Panc1 (cell line): ENCODE measurements at regions not wholly inside any gene's neighbourhood (a gene's known extent, or its start where the extent isn't known, plus 50 kb on each side); places are given as distances from the start of the nearest gene placed in this dataset.

Source experiments
- ATAC-seq: fragments of 200-7000 bp; cut with Tn5 transposase; 2 replicates; pipeline ENCODE4 v1.9.1; 2020; ENCODE audit warnings: mild to moderate bottlenecking, moderate library complexity
- BruUV-seq: library from RNA; stranded (reverse); fragments of 400-500 nt; replicated peaks from 2 replicates; lab custom pipeline; 2021; lab: Mats Ljungman, UMichigan
- CTCF ChIA-PET: fragments of 300-600 bp; sonication (Branson Sonifier 250); formaldehyde crosslinking; loops from one replicate; lab custom pipeline; 2022; ENCODE audit warnings: antibody characterized with exemption; lab: Charles Lee
- POLR2A ChIA-PET: fragments of 300-600 bp; sonication (Branson Sonifier 250); formaldehyde crosslinking; loops from one replicate; lab custom pipeline; 2022; ENCODE audit warnings: antibody characterized with exemption; lab: Charles Lee
- DNase-seq: peaks from one replicate; pipeline ENCODE4 v3.0.0-alpha.2; 2010; ENCODE audit warnings: low read depth, low spot score
- H3K27ac ChIP-seq: 2 replicates; pipeline ENCODE4 v1.5.1; 2011; ENCODE audit warnings: mild to moderate bottlenecking, low read length, inconsistent platforms
- H3K27me3 ChIP-seq: fragments of 200-500 bp; sonication (Bioruptor generic); 2 replicates; pipeline ENCODE4 v1.6.0; 2014; ENCODE audit warnings: low read length, inconsistent platforms; ENCODE audit not compliant: control insufficient read depth, insufficient read depth
- H3K36me3 ChIP-seq: fragments of 200-500 bp; sonication (Bioruptor generic); 2 replicates; pipeline ENCODE4 v1.5.1; 2014; ENCODE audit warnings: inconsistent platforms, mild to moderate bottlenecking, low read length, moderate library complexity; ENCODE audit not compliant: control insufficient read depth, insufficient read depth
- H3K4me1 ChIP-seq: 2 replicates; pipeline ENCODE4 v1.5.1; 2011; ENCODE audit warnings: inconsistent platforms, mild to moderate bottlenecking, low read length, moderate library complexity; ENCODE audit not compliant: control insufficient read depth, insufficient read depth
- H3K4me3 ChIP-seq, 2 experiments: 2 replicates each; pipeline ENCODE4 v1.5.1; 2011 to 2012; ENCODE audit warnings: low read depth in 2 of 2, low read length in 2 of 2, mild to moderate bottlenecking in 2 of 2, inconsistent platforms in 1 of 2, moderate library complexity in 1 of 2
- H3K9me3 ChIP-seq: fragments of 200-500 bp; sonication (Bioruptor generic); 2 replicates; pipeline ENCODE4 v1.5.1; 2014; ENCODE audit warnings: low read depth, mild to moderate bottlenecking, inconsistent platforms, low read length, moderate library complexity; ENCODE audit not compliant: control insufficient read depth, insufficient read depth
- CTCF ChIP-seq: fragments of 450-650 bp; IDR thresholded peaks from 2 replicates; pipeline ENCODE4 v1.5.1; 2017; ENCODE audit warnings: mild to moderate bottlenecking
- POLR2AphosphoS5 ChIP-seq: IDR thresholded peaks from 2 replicates; pipeline ENCODE4 v1.6.1; 2012; ENCODE audit warnings: mild to moderate bottlenecking, low read depth, low read length, moderate library complexity
- REST ChIP-seq, 2 experiments: IDR thresholded peaks; 2 replicates each; pipeline ENCODE4 v1.6.1; 2011 to 2012; ENCODE audit warnings: low read depth in 2 of 2, control low read depth in 1 of 2, low read length in 1 of 2, mild to moderate bottlenecking in 1 of 2, moderate library complexity in 1 of 2; ENCODE audit not compliant: insufficient read depth in 1 of 2
- SIN3A ChIP-seq: IDR thresholded peaks from 2 replicates; pipeline ENCODE4 v1.6.1; 2012; ENCODE audit warnings: low read depth, mild to moderate bottlenecking, low read length, moderate library complexity, borderline replicate concordance; ENCODE audit not compliant: insufficient read depth
- TCF7L2 ChIP-seq: IDR thresholded peaks from 2 replicates; pipeline ENCODE4 v1.6.1; 2011; ENCODE audit warnings: mild to moderate bottlenecking, low read depth, low read length, inconsistent platforms
- in situ Hi-C: cut with HindIII; loops from 2 replicates; pipeline ENCODE4 v1.10.0; 2016; ENCODE audit warnings: low sequenced_read_pairs, low pct_unique_long_range_greater_than_20kb
- intact Hi-C: fragments of 100-400 bp; cut with micrococcal nuclease; formaldehyde crosslinking; loops from one replicate; pipeline ENCODE4 v1.10.0; 2022; ENCODE audit not compliant: unreplicated experiment

- Histone ChIP-seq H3K27me3 (no peaks in the 10 kb centered on the region), H3K4me3 (no peak overlapping the region), H3K36me3 (no peaks in the 10 kb centered on the region), H3K9me3 (no peaks in the 10 kb centered on the region), H3K27ac (no peak overlapping the region), H3K4me1 (no peaks in the 10 kb centered on the region)
- DNase-seq (no peak), ATAC-seq (no peak)
- CTCF ChIA-PET: no interaction called here
- BruUV-seq: no TSS peak
- no peak for TF ChIP-seq CTCF
- TF ChIP-seq TCF7L2: no peak
- no peak for TF ChIP-seq POLR2AphosphoS5
- TF ChIP-seq REST (IDR thresholded peaks at IDR 0.05; ENCODE audit: insufficient read depth in 1 of 2, low read depth in 2 of 2, low read length in 1 of 2): no peak
- TF ChIP-seq SIN3A: no peak
- POLR2A ChIA-PET: no interaction called here
- in situ Hi-C loops (no loop called here), intact Hi-C loops (no loop called here)
These were observed 606.4 kb upstream of the SALL1 start for GRCh38 chr16:51757505-51757904.

GRCh38 chr16:51757124-51757470 is 606.0 kb upstream of the SALL1 start:
- H3K36me3 ChIP-seq: no peaks in the 10 kb centered on the region
- ATAC-seq: no peak
- CTCF ChIA-PET: no interaction called here
- in situ Hi-C loops (no loop called here), intact Hi-C loops (no loop called here)
- no peak overlapping the region for H3K27ac ChIP-seq
- POLR2A ChIA-PET: no interaction called here
- H3K4me1 ChIP-seq: no peaks in the 10 kb centered on the region
- TF ChIP-seq REST (IDR thresholded peaks at IDR 0.05; ENCODE audit: insufficient read depth in 1 of 2, low read depth in 2 of 2, low read length in 1 of 2) (no peak), SIN3A (no peak), TCF7L2 (no peak), POLR2AphosphoS5 (no peak), CTCF (no peak)
- no TSS peak for BruUV-seq
- DNase-seq: no peak
- H3K9me3 ChIP-seq: no peaks in the 10 kb centered on the region
- H3K4me3 ChIP-seq: no peak overlapping the region
- H3K27me3 ChIP-seq: no peaks in the 10 kb centered on the region
